GM12874 (cell line): ENCODE measurements at regions not wholly inside any gene's neighbourhood (a gene's known extent, or its start where the extent isn't known, plus 50 kb on each side); places are given as distances from the start of the nearest gene placed in this dataset.

Experiments
- CTCF ChIP-seq: IDR thresholded peaks from 2 replicates; pipeline ENCODE4 v1.5.1; 2011; ENCODE audit warnings: low read depth, mild to moderate bottlenecking, control low read depth, low read length, moderate library complexity; ENCODE audit not compliant: insufficient read depth

- TF ChIP-seq CTCF = no peak
These were observed 61.2 kb upstream of the RAI2 start for GRCh38 chrX:17922303-17922702.

GRCh38 chrX:17919896-17920446, 58.9 kb upstream of the RAI2 start:
- no peak for TF ChIP-seq CTCF

DNA sequence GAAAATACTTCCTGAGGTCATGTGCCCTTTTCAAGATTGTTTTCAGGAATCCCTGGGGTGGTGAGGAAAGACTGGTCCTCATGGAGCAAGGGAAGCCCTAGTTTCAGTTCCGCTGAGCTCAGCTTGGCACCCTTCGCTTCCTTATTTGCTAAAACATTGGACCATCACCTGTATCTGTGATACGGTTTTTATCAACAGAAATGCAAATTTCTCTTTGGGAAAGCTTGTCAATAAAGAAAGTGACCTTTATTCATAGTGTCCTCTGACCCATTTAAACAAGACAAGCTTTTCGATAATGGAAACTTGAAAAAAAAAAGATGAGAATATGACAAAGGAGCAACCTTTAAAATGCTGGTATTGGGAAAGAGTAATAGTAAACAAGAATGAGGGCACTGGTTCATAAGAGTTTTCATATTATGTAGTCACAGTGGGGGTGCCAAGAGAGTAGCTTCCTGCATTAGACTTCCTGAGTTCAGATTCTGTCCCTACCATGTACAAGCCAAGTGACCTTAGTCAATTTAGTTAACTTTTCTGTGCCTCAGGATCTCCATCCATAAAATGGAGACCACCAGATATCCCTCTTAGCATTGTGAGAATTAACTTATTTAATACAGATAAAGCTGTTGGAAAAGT, 57.0 kb upstream of the RAI2 start:
- no peak for TF ChIP-seq CTCF

- TF ChIP-seq CTCF = no peak
These were observed 52.7 kb upstream of the RAI2 start for GRCh38 chrX:17913801-17914200.
